WTC11 (cell line): ENCODE measurements at regions not wholly inside any gene's neighbourhood (a gene's known extent, or its start where the extent isn't known, plus 50 kb on each side); places are given as distances from the start of the nearest gene placed in this dataset.

Experiments
- FOXK1 ChIP-seq: sonication (generic); formaldehyde crosslinking; IDR thresholded peaks from 2 replicates; pipeline ENCODE4 v1.8.0; 2022; ENCODE audit warnings: mild to moderate bottlenecking, moderate library complexity, missing genetic modification reagents
- SMAD4 ChIP-seq: sonication (generic); formaldehyde crosslinking; IDR thresholded peaks from 2 replicates; pipeline ENCODE4 v1.8.0; 2022; ENCODE audit warnings: mild to moderate bottlenecking, missing genetic modification reagents
- TEAD1 ChIP-seq: sonication (generic); formaldehyde crosslinking; IDR thresholded peaks from 2 replicates; pipeline ENCODE4 v1.8.0; 2022; ENCODE audit warnings: mild to moderate bottlenecking, missing genetic modification reagents
- TEAD4 ChIP-seq: sonication (generic); formaldehyde crosslinking; IDR thresholded peaks from 2 replicates; pipeline ENCODE4 v1.8.0; 2022; ENCODE audit warnings: mild to moderate bottlenecking, missing genetic modification reagents
- ZNF232 ChIP-seq: sonication (generic); formaldehyde crosslinking; IDR thresholded peaks from 2 replicates; pipeline ENCODE4 v1.8.0; 2022; ENCODE audit warnings: mild to moderate bottlenecking, missing genetic modification reagents
- ZNF263 ChIP-seq: sonication (generic); formaldehyde crosslinking; IDR thresholded peaks from 2 replicates; pipeline ENCODE4 v1.8.1; 2022; ENCODE audit warnings: low read depth, mild to moderate bottlenecking, moderate library complexity, missing genetic modification reagents
- ZNF416 ChIP-seq: fragments of 250-450 bp; sonication (Bioruptor Pico); IDR thresholded peaks from 2 replicates; pipeline ENCODE4 v1.9.0; 2021; ENCODE audit warnings: mild to moderate bottlenecking, inconsistent platforms
- TF ChIP-seq, protein P1 (sequence below): fragments of 200-600 bp; IDR thresholded peaks from 2 replicates; pipeline ENCODE4 v1.8.0; 2022; ENCODE audit warnings: antibody characterized with exemption
- TF ChIP-seq, protein P2 (sequence below): sonication (generic); formaldehyde crosslinking; IDR thresholded peaks from 2 replicates; pipeline ENCODE4 v1.8.1; 2022; ENCODE audit warnings: low read depth, missing genetic modification reagents, borderline replicate concordance
- TF ChIP-seq, protein P3 (sequence below): sonication (generic); formaldehyde crosslinking; IDR thresholded peaks from 2 replicates; pipeline ENCODE4 v1.8.1; 2023; ENCODE audit warnings: mild to moderate bottlenecking, missing genetic modification reagents, borderline replicate concordance
- TF ChIP-seq, protein P4 (sequence below): sonication (generic); formaldehyde crosslinking; IDR thresholded peaks from 2 replicates; pipeline ENCODE4 v1.8.0; 2022; ENCODE audit warnings: mild to moderate bottlenecking, missing genetic modification reagents

DNA sequence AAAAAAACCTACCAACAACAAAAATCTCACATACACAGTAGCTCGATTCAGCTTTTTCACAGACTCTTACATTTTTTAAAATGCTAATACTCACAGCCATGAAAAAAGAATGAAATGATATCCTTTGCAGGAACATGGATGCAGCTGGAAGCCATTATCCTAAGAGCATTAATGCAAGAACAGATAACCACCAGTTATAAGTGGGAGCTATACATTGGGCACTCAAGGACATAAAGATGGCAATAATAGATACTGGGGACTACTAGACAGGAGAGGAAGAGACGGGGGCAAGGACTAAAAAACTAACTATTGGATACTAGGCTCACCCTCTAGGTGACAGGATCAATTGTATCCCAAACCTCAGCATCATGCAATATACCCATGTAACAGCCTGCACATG lies 90.3 kb upstream of the CCNH start:
- TF ChIP-seq, protein P1, sequence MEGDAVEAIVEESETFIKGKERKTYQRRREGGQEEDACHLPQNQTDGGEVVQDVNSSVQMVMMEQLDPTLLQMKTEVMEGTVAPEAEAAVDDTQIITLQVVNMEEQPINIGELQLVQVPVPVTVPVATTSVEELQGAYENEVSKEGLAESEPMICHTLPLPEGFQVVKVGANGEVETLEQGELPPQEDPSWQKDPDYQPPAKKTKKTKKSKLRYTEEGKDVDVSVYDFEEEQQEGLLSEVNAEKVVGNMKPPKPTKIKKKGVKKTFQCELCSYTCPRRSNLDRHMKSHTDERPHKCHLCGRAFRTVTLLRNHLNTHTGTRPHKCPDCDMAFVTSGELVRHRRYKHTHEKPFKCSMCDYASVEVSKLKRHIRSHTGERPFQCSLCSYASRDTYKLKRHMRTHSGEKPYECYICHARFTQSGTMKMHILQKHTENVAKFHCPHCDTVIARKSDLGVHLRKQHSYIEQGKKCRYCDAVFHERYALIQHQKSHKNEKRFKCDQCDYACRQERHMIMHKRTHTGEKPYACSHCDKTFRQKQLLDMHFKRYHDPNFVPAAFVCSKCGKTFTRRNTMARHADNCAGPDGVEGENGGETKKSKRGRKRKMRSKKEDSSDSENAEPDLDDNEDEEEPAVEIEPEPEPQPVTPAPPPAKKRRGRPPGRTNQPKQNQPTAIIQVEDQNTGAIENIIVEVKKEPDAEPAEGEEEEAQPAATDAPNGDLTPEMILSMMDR, result no peak
- TF ChIP-seq, protein P2, sequence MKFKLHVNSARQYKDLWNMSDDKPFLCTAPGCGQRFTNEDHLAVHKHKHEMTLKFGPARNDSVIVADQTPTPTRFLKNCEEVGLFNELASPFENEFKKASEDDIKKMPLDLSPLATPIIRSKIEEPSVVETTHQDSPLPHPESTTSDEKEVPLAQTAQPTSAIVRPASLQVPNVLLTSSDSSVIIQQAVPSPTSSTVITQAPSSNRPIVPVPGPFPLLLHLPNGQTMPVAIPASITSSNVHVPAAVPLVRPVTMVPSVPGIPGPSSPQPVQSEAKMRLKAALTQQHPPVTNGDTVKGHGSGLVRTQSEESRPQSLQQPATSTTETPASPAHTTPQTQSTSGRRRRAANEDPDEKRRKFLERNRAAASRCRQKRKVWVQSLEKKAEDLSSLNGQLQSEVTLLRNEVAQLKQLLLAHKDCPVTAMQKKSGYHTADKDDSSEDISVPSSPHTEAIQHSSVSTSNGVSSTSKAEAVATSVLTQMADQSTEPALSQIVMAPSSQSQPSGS (CRISPR knock-in tag), result no peak
- TF ChIP-seq TEAD4 (CRISPR knock-in tag) (no peak), ZNF416 (CRISPR knock-in tag) (no peak), ZNF232 (CRISPR knock-in tag) (no peak), FOXK1 (no peak), SMAD4 (no peak), ZNF263 (no peak), TEAD1 (no peak)
- TF ChIP-seq, protein P3, sequence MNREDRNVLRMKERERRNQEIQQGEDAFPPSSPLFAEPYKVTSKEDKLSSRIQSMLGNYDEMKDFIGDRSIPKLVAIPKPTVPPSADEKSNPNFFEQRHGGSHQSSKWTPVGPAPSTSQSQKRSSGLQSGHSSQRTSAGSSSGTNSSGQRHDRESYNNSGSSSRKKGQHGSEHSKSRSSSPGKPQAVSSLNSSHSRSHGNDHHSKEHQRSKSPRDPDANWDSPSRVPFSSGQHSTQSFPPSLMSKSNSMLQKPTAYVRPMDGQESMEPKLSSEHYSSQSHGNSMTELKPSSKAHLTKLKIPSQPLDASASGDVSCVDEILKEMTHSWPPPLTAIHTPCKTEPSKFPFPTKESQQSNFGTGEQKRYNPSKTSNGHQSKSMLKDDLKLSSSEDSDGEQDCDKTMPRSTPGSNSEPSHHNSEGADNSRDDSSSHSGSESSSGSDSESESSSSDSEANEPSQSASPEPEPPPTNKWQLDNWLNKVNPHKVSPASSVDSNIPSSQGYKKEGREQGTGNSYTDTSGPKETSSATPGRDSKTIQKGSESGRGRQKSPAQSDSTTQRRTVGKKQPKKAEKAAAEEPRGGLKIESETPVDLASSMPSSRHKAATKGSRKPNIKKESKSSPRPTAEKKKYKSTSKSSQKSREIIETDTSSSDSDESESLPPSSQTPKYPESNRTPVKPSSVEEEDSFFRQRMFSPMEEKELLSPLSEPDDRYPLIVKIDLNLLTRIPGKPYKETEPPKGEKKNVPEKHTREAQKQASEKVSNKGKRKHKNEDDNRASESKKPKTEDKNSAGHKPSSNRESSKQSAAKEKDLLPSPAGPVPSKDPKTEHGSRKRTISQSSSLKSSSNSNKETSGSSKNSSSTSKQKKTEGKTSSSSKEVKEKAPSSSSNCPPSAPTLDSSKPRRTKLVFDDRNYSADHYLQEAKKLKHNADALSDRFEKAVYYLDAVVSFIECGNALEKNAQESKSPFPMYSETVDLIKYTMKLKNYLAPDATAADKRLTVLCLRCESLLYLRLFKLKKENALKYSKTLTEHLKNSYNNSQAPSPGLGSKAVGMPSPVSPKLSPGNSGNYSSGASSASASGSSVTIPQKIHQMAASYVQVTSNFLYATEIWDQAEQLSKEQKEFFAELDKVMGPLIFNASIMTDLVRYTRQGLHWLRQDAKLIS (CRISPR knock-in tag), result no peak
- TF ChIP-seq, protein P4, sequence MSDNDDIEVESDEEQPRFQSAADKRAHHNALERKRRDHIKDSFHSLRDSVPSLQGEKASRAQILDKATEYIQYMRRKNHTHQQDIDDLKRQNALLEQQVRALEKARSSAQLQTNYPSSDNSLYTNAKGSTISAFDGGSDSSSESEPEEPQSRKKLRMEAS (CRISPR knock-in tag), result no peak
